Right atrium auricular region (tissue), 2 donors: ENCODE measurements at regions not wholly inside any gene's neighbourhood (a gene's known extent, or its start where the extent isn't known, plus 50 kb on each side); places are given as distances from the start of the nearest gene placed in this dataset.

Experiments used
- DNase-seq: peaks from one replicate; pipeline ENCODE4 v3.0.0-alpha.2; 2019; ENCODE audit warnings: low spot score
- H3K27ac ChIP-seq, 2 donors: fragments of 200-600 bp; sonication (generic); 1 replicate in 1 of 2; 2 replicates in 1 of 2; pipeline ENCODE4 v1.5.1; 2016 to 2019
- H3K27me3 ChIP-seq, 2 donors: fragments of 200-600 bp; sonication (generic); one replicate each; pipeline versions ENCODE4 v1.5.1 to v1.6.0; 2017 to 2019
- H3K36me3 ChIP-seq: fragments of 200-600 bp; sonication (generic); one replicate; pipeline ENCODE4 v1.5.1; 2016
- H3K4me1 ChIP-seq, 2 donors: fragments of 200-600 bp; sonication (generic); one replicate each; pipeline versions ENCODE4 v1.5.1 to v1.6.0; 2017 to 2019
- H3K4me3 ChIP-seq, 2 donors: fragments of 200-600 bp; sonication (generic); 1 replicate in 1 of 2; 2 replicates in 1 of 2; pipeline ENCODE4 v1.5.1; 2017 to 2019; ENCODE audit warnings: mild to moderate bottlenecking in 1 of 2, moderate library complexity in 1 of 2
- H3K9me3 ChIP-seq, 2 donors: fragments of 200-600 bp; sonication (generic); one replicate each; pipeline ENCODE4 v1.5.1; 2019
- CTCF ChIP-seq, 2 donors: fragments of 200-600 bp; sonication (generic); IDR thresholded peaks; one replicate each; pipeline ENCODE4 v1.5.1; 2019; ENCODE audit warnings: antibody characterized with exemption in 2 of 2

GRCh38 chr6:16973545-16974386 is 128.1 kb upstream of the STMND1 start:
- no peaks in the 10 kb centered on the region for H3K27me3 ChIP-seq
- TF ChIP-seq CTCF (IDR thresholded peaks at IDR 0.05) = no peak
- H3K27ac ChIP-seq = no peak overlapping the region
- H3K36me3 ChIP-seq = no peaks in the 10 kb centered on the region
- H3K9me3 ChIP-seq = no peaks in the 10 kb centered on the region
- no peak for DNase-seq
- no peak overlapping the region for H3K4me3 ChIP-seq
- H3K4me1 ChIP-seq = peaks cover 0 to 6% of the 10 kb centered on the region in 2 donors

- DNase-seq = no peak
- H3K27me3 ChIP-seq = no peaks in the 10 kb centered on the region
- no peak for TF ChIP-seq CTCF (IDR thresholded peaks at IDR 0.05)
Measured at GRCh38 chr6:16973051-16973450, 128.8 kb upstream of the STMND1 start.

GRCh38 chr6:16972535-16972934 is 129.3 kb upstream of the STMND1 start:
- no peak for DNase-seq
- Histone ChIP-seq H3K27me3 (no peaks in the 10 kb centered on the region), H3K4me3 (no peak overlapping the region), H3K9me3 (no peaks in the 10 kb centered on the region), H3K27ac (no peak overlapping the region), H3K36me3 (no peaks in the 10 kb centered on the region), H3K4me1 (peaks cover 0 to 6% of the 10 kb centered on the region in 2 donors)
- TF ChIP-seq CTCF (IDR thresholded peaks at IDR 0.05) = no peak

More at GRCh38 chr6:16973051-16973450, 128.8 kb upstream of the STMND1 start:
- no peaks in the 10 kb centered on the region for H3K36me3 ChIP-seq
- no peak overlapping the region for H3K4me3 ChIP-seq
- no peaks in the 10 kb centered on the region for H3K9me3 ChIP-seq
- peaks cover 0 to 6% of the 10 kb centered on the region in 2 donors for H3K4me1 ChIP-seq
- no peak overlapping the region for H3K27ac ChIP-seq

GRCh38 chr6:16969699-16970655 is 131.9 kb upstream of the STMND1 start:
- H3K9me3 ChIP-seq = no peaks in the 10 kb centered on the region
- no peak for DNase-seq
- no peak overlapping the region for H3K27ac ChIP-seq
- no peak for TF ChIP-seq CTCF (IDR thresholded peaks at IDR 0.05)
- H3K27me3 ChIP-seq = no peaks in the 10 kb centered on the region
- H3K4me1 ChIP-seq = peaks cover 0 to 8% of the 10 kb centered on the region in 2 donors
- H3K36me3 ChIP-seq = no peaks in the 10 kb centered on the region
- no peak overlapping the region for H3K4me3 ChIP-seq

- Histone ChIP-seq H3K36me3 (no peaks in the 10 kb centered on the region), H3K9me3 (no peaks in the 10 kb centered on the region), H3K27ac (no peak overlapping the region), H3K4me3 (no peak overlapping the region), H3K27me3 (no peaks in the 10 kb centered on the region), H3K4me1 (peaks cover 0 to 8% of the 10 kb centered on the region in 2 donors)
- no peak for DNase-seq
- no peak for TF ChIP-seq CTCF (IDR thresholded peaks at IDR 0.05)
Measured at GRCh38 chr6:16968101-16968500, 133.7 kb upstream of the STMND1 start.
